Smooth muscle cell of the brain vasculature (primary cell): ENCODE measurements at regions not wholly inside any gene's neighbourhood (a gene's known extent, or its start where the extent isn't known, plus 50 kb on each side); places are given as distances from the start of the nearest gene placed in this dataset.
"Not testable (repeated sequence)": the region's sequence is repeated elsewhere in the genome, so short reads cannot be mapped to it uniquely, and the experiment has no call there.

Experiments
- DNase-seq: peaks from one replicate; pipeline ENCODE4 v3.0.0-alpha.2; 2012; ENCODE audit warnings: low read depth, low spot score

GRCh38 chr15:38614621-38615020 lies 50.0 kb upstream of the RASGRP1 start:
- DNase-seq, result no peak

GRCh38 chr15:38617831-38618230 lies 53.2 kb upstream of the RASGRP1 start:
- DNase-seq, result no peak

- DNase-seq, result no peak
Observed at GRCh38 chr15:38618242-38618955, 53.8 kb upstream of the RASGRP1 start.

GRCh38 chr15:38620098-38620497 lies 55.5 kb upstream of the RASGRP1 start:
- no peak for DNase-seq

- no peak for DNase-seq
Observed at GRCh38 chr15:38620851-38621594, 56.4 kb upstream of the RASGRP1 start.

GRCh38 chr15:38622304-38622703 lies 57.7 kb upstream of the RASGRP1 start:
- DNase-seq, result no peak

- no peak for DNase-seq
Observed at GRCh38 chr15:38622908-38623307, 58.3 kb upstream of the RASGRP1 start.

GRCh38 chr15:38623744-38624143 lies 59.1 kb upstream of the RASGRP1 start:
- no peak for DNase-seq

- DNase-seq, result no peak
Observed at GRCh38 chr15:38624244-38625205, 59.9 kb upstream of the RASGRP1 start.

GRCh38 chr15:38625886-38626285 lies 61.3 kb upstream of the RASGRP1 start:
- DNase-seq, result no peak

- DNase-seq, result no peak
Observed at GRCh38 chr15:38626443-38627050, 61.9 kb upstream of the RASGRP1 start.

GRCh38 chr15:38627689-38628277 lies 63.2 kb upstream of the RASGRP1 start:
- DNase-seq, result no peak

- DNase-seq, result no peak
Observed at GRCh38 chr15:38631119-38632075, 66.8 kb upstream of the RASGRP1 start.

- no peak for DNase-seq
Observed at GRCh38 chr15:38635170-38635569, 70.6 kb upstream of the RASGRP1 start.

- DNase-seq, result no peak
Observed at GRCh38 chr15:38636597-38636996, 72.0 kb upstream of the RASGRP1 start.

GRCh38 chr15:38638126-38638525 lies 73.5 kb upstream of the RASGRP1 start:
- DNase-seq, result no peak

GRCh38 chr15:38638811-38639210 lies 74.2 kb upstream of the RASGRP1 start:
- DNase-seq, result no peak

- DNase-seq, result no peak
Observed at GRCh38 chr15:38642689-38643270, 78.2 kb upstream of the RASGRP1 start.

GRCh38 chr15:38644353-38644752 lies 79.7 kb upstream of the RASGRP1 start:
- DNase-seq, result not testable (repeated sequence)

GRCh38 chr15:38646716-38647115 lies 82.1 kb upstream of the RASGRP1 start:
- DNase-seq, result no peak
